A549 (cell line): ENCODE measurements at regions not wholly inside any gene's neighbourhood (a gene's known extent, or its start where the extent isn't known, plus 50 kb on each side); places are given as distances from the start of the nearest gene placed in this dataset.

Experiments
- ATAC-seq, 2 experiments: fragments of 200-7000 bp in 1 of 2; fragments of >200 bp in 1 of 2; cut with Nextera tagmentation in 1 of 2; cut with Tn5 transposase in 1 of 2; 3 replicates each; pipeline versions ENCODE4 v1.8.0 to v1.9.1; 2018 to 2020; ENCODE audit warnings: mild to moderate bottlenecking in 1 of 2, moderate library complexity in 1 of 2
- CTCF ChIA-PET: fragments of 300-600 bp; sonication (Branson Sonifier 250); formaldehyde crosslinking; extraction: SDS; loops from one replicate; lab custom pipeline; 2021; ENCODE audit warnings: antibody characterized with exemption, inconsistent platforms; lab: Yijun Ruan, JAX
- POLR2A ChIA-PET: fragments of 350-600 bp; formaldehyde crosslinking; extraction: SDS; loops from one replicate; lab custom pipeline; 2021; ENCODE audit warnings: antibody characterized with exemption, inconsistent platforms; lab: Yijun Ruan, JAX
- DNase-seq, 2 experiments: peaks; one replicate each; pipeline versions ENCODE4 v3.0.0 to v3.0.0-alpha.2; 2011 to 2016; ENCODE audit warnings: low read depth in 1 of 2, low spot score in 1 of 2
- FAIRE-seq: peaks from 2 replicates; lab custom pipeline; 2011; peaks lifted over from hg19 to GRCh38; lab: Jason Lieb, UNC
- H3K27ac ChIP-seq, 2 experiments: fragments of >200 bp; sonication (Bioruptor Twin); formaldehyde crosslinking; 3 replicates each; pipeline ENCODE4 v1.5.1; 2016 to 2017
- H3K4me1 ChIP-seq: fragments of >200 bp; sonication (Bioruptor Twin); formaldehyde crosslinking; 3 replicates; pipeline ENCODE4 v1.6.1; 2016
- H3K4me2 ChIP-seq: fragments of >200 bp; sonication (Bioruptor Twin); formaldehyde crosslinking; 3 replicates; pipeline ENCODE4 v1.6.1; 2016
- H3K4me3 ChIP-seq: fragments of >200 bp; sonication (Bioruptor Twin); formaldehyde crosslinking; 3 replicates; pipeline ENCODE4 v1.5.1; 2016
- H3K9me3 ChIP-seq: fragments of >200 bp; sonication (Bioruptor Twin); formaldehyde crosslinking; 3 replicates; pipeline ENCODE4 v1.6.1; 2016
- BCL3 ChIP-seq: fragments of >200 bp; sonication (Bioruptor Twin); formaldehyde crosslinking; IDR thresholded peaks from 3 replicates; pipeline ENCODE4 v1.6.1; 2016
- BHLHE40 ChIP-seq: IDR thresholded peaks from 2 replicates; pipeline ENCODE4 v1.6.1; 2012; ENCODE audit warnings: low read depth, low read length, inconsistent platforms
- CHD4 ChIP-seq: fragments of 200-600 bp; sonication (generic); IDR thresholded peaks from 2 replicates; pipeline ENCODE4 v1.6.1; 2016; ENCODE audit warnings: antibody characterized with exemption, mild to moderate bottlenecking, borderline replicate concordance
- ELK1 ChIP-seq: fragments of 150-350 bp; IDR thresholded peaks from 2 replicates; pipeline ENCODE4 v1.6.1; 2014; ENCODE audit warnings: low read depth, mild to moderate bottlenecking, low read length
- EP300 ChIP-seq, 2 experiments: fragments of >200 bp; sonication (Bioruptor Twin); formaldehyde crosslinking; IDR thresholded peaks; 2 replicates in 1 of 2; 3 replicates in 1 of 2; pipeline ENCODE4 v1.6.1; 2016 to 2017
- ESRRA ChIP-seq: fragments of 150-350 bp; IDR thresholded peaks from 2 replicates; pipeline ENCODE4 v1.6.1; 2014; ENCODE audit warnings: mild to moderate bottlenecking, low read length, borderline replicate concordance
- FOXS1 ChIP-seq: fragments of 250-450 bp; sonication (Bioruptor Pico); IDR thresholded peaks from 2 replicates; pipeline ENCODE4 v1.5.0; 2020; ENCODE audit warnings: mild to moderate bottlenecking, moderate library complexity
- JUN ChIP-seq, 2 experiments: fragments of >200 bp; sonication (Bioruptor Twin); formaldehyde crosslinking; IDR thresholded peaks; 2 replicates in 1 of 2; 3 replicates in 1 of 2; pipeline ENCODE4 v1.6.1; 2016 to 2017
- JUNB ChIP-seq: fragments of >200 bp; sonication (Bioruptor Twin); formaldehyde crosslinking; IDR thresholded peaks from 2 replicates; pipeline ENCODE4 v1.6.1; 2016
- MAFK ChIP-seq: fragments of 450-650 bp; IDR thresholded peaks from 2 replicates; pipeline ENCODE4 v1.6.1; 2014; ENCODE audit not compliant: partially characterized antibody
- MAZ ChIP-seq: fragments of 150-350 bp; IDR thresholded peaks from 2 replicates; pipeline ENCODE4 v1.6.1; 2014; ENCODE audit warnings: antibody characterized with exemption, low read depth, low read length, borderline replicate concordance
- NFE2L2 ChIP-seq: fragments of 150-350 bp; conservative IDR thresholded peaks from 2 replicates; pipeline ENCODE4 v1.6.1; 2014; ENCODE audit warnings: low read length
- RCOR1 ChIP-seq: fragments of 150-350 bp; IDR thresholded peaks from 2 replicates; pipeline ENCODE4 v1.6.1; 2014; ENCODE audit warnings: antibody characterized with exemption, low read length, low read depth
- RFX5 ChIP-seq: fragments of 450-650 bp; IDR thresholded peaks from 2 replicates; pipeline ENCODE4 v1.7.1; 2014; ENCODE audit warnings: antibody characterized with exemption, mild to moderate bottlenecking, moderate library complexity
- TP53 ChIP-seq: fragments of 250-450 bp; sonication (Bioruptor Pico); IDR thresholded peaks from 2 replicates; pipeline ENCODE4 v1.5.0; 2021; ENCODE audit warnings: mild to moderate bottlenecking, moderate library complexity
- USF2 ChIP-seq: fragments of 450-650 bp; IDR thresholded peaks from 2 replicates; pipeline ENCODE4 v1.6.1; 2014; ENCODE audit warnings: antibody characterized with exemption
- ZC3H11A ChIP-seq: fragments of 450-650 bp; IDR thresholded peaks from 2 replicates; pipeline ENCODE4 v1.6.1; 2014; ENCODE audit warnings: antibody characterized with exemption, mild to moderate bottlenecking
- WGBS: methylation state at CpG from one replicate; pipeline ENCODE4 v1.1.6; 2017; ENCODE audit errors: missing lambda C conversion rate; 5-methylcytosine and 5-hydroxymethylcytosine counted together
- TF ChIP-seq, protein P1 (sequence below): fragments of >200 bp; sonication (Bioruptor Twin); formaldehyde crosslinking; IDR thresholded peaks from 3 replicates; pipeline ENCODE4 v1.5.1; 2016
- TF ChIP-seq, protein P2 (sequence below): IDR thresholded peaks from 2 replicates; pipeline ENCODE4 v1.6.1; 2012
- TF ChIP-seq, protein P3 (sequence below): fragments of >200 bp; sonication (Bioruptor Twin); formaldehyde crosslinking; IDR thresholded peaks from 2 replicates; pipeline ENCODE4 v1.6.1; 2016
- TF ChIP-seq, protein P4 (sequence below): fragments of 200-600 bp; sonication (generic); IDR thresholded peaks from 2 replicates; pipeline ENCODE4 v1.6.1; 2016; ENCODE audit warnings: antibody characterized with exemption, mild to moderate bottlenecking, moderate library complexity

DNA sequence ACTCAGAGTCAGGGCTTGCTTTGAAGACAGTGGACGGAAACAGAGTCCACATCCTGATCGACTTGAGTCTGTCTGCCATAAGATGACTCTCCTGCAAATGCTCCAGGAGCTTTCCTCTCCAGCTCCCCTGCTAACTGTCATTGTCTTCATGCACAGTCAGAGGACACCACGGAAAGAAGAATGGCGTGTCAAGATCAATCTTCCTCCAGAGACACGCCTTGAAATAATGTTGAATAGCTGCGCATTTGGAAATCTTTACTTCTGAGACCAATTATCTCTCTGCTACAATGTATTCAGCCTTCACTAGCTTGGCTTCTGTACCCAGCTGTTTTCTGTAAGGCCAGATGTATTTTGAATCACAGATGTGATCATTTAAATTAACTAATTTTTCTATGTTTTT is 457.2 kb downstream of the CDH2 start:
- CTCF ChIA-PET: no interaction called here

DNA sequence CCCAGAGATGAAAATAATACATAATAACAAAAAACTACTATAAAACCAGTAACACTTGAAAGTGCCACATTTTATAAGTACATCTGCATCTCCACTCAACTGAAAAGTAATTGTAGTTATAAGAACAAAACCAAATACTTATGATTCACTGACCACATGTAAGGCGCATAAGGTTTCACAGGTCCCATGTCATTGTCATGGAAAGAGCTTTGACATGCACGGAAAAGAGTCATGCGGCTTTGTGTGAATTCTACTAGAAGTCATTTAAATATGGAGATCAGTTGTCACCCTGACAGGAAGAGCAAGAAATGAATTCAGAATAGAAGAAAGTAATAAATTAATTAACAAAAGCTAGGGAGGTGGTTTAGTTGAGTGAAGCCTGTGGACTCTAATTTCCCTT is 459.1 kb downstream of the CDH2 start:
- Histone ChIP-seq H3K4me2 (no peak overlapping the region), H3K4me1 (no peaks in the 10 kb centered on the region), H3K4me3 (no peak overlapping the region), H3K9me3 (no peaks in the 10 kb centered on the region), H3K27ac (no peak overlapping the region)
- POLR2A ChIA-PET: no interaction called here
- TF ChIP-seq BHLHE40 (no peak), MAZ (no peak), BCL3 (no peak), RFX5 (no peak)
- TF ChIP-seq, protein P1, sequence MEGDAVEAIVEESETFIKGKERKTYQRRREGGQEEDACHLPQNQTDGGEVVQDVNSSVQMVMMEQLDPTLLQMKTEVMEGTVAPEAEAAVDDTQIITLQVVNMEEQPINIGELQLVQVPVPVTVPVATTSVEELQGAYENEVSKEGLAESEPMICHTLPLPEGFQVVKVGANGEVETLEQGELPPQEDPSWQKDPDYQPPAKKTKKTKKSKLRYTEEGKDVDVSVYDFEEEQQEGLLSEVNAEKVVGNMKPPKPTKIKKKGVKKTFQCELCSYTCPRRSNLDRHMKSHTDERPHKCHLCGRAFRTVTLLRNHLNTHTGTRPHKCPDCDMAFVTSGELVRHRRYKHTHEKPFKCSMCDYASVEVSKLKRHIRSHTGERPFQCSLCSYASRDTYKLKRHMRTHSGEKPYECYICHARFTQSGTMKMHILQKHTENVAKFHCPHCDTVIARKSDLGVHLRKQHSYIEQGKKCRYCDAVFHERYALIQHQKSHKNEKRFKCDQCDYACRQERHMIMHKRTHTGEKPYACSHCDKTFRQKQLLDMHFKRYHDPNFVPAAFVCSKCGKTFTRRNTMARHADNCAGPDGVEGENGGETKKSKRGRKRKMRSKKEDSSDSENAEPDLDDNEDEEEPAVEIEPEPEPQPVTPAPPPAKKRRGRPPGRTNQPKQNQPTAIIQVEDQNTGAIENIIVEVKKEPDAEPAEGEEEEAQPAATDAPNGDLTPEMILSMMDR: no peak
- TF ChIP-seq, protein P2, sequence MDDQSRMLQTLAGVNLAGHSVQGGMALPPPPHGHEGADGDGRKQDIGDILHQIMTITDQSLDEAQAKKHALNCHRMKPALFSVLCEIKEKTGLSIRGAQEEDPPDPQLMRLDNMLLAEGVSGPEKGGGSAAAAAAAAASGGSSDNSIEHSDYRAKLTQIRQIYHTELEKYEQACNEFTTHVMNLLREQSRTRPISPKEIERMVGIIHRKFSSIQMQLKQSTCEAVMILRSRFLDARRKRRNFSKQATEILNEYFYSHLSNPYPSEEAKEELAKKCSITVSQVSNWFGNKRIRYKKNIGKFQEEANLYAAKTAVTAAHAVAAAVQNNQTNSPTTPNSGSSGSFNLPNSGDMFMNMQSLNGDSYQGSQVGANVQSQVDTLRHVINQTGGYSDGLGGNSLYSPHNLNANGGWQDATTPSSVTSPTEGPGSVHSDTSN: no peak
- TF ChIP-seq, protein P3, sequence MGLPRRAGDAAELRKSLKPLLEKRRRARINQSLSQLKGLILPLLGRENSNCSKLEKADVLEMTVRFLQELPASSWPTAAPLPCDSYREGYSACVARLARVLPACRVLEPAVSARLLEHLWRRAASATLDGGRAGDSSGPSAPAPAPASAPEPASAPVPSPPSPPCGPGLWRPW: no peak
- TF ChIP-seq, protein P4, sequence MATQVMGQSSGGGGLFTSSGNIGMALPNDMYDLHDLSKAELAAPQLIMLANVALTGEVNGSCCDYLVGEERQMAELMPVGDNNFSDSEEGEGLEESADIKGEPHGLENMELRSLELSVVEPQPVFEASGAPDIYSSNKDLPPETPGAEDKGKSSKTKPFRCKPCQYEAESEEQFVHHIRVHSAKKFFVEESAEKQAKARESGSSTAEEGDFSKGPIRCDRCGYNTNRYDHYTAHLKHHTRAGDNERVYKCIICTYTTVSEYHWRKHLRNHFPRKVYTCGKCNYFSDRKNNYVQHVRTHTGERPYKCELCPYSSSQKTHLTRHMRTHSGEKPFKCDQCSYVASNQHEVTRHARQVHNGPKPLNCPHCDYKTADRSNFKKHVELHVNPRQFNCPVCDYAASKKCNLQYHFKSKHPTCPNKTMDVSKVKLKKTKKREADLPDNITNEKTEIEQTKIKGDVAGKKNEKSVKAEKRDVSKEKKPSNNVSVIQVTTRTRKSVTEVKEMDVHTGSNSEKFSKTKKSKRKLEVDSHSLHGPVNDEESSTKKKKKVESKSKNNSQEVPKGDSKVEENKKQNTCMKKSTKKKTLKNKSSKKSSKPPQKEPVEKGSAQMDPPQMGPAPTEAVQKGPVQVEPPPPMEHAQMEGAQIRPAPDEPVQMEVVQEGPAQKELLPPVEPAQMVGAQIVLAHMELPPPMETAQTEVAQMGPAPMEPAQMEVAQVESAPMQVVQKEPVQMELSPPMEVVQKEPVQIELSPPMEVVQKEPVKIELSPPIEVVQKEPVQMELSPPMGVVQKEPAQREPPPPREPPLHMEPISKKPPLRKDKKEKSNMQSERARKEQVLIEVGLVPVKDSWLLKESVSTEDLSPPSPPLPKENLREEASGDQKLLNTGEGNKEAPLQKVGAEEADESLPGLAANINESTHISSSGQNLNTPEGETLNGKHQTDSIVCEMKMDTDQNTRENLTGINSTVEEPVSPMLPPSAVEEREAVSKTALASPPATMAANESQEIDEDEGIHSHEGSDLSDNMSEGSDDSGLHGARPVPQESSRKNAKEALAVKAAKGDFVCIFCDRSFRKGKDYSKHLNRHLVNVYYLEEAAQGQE: no peak
- CTCF ChIA-PET: no interaction called here
- no peak for DNase-seq
- ATAC-seq: no peak
- no peak for FAIRE-seq
- WGBS: 81% methylated on average over 3 of the region's 3 CpGs

More for the DNA sequence above, 457.2 kb downstream of the CDH2 start:
- DNase-seq (no peak), ATAC-seq (no peak), FAIRE-seq (no peak)
- POLR2A ChIA-PET: no interaction called here
- Histone ChIP-seq H3K4me1 (no peaks in the 10 kb centered on the region), H3K9me3 (no peaks in the 10 kb centered on the region), H3K27ac (no peak overlapping the region), H3K4me2 (no peak overlapping the region), H3K4me3 (no peak overlapping the region)
- WGBS: 50% methylated on average over 6 of the region's 6 CpGs
- TF ChIP-seq, protein P3: no peak
- TF ChIP-seq JUN (IDR thresholded peaks at IDR 0.05) (no peak), FOXS1 (CRISPR knock-in tag) (no peak), CHD4 (no peak)

GRCh38 chr18:27717250-27717649 is 459.7 kb downstream of the CDH2 start:
- CTCF ChIA-PET: no interaction called here
- Histone ChIP-seq H3K4me2 (no peak overlapping the region), H3K27ac (no peak overlapping the region), H3K4me3 (no peak overlapping the region), H3K4me1 (no peaks in the 10 kb centered on the region), H3K9me3 (no peaks in the 10 kb centered on the region)
- WGBS: 56% methylated on average over 4 of the region's 4 CpGs
- DNase-seq (no peak), FAIRE-seq (no peak), ATAC-seq (no peak)
- POLR2A ChIA-PET: no interaction called here
- no peak for TF ChIP-seq JUNB
- no peak for TF ChIP-seq ESRRA
- TF ChIP-seq TP53 (CRISPR knock-in tag): no peak
- no peak for TF ChIP-seq NFE2L2
- TF ChIP-seq RCOR1: no peak
- TF ChIP-seq USF2: no peak
- no peak for TF ChIP-seq FOXS1 (CRISPR knock-in tag)
- TF ChIP-seq CHD4: no peak
- TF ChIP-seq ELK1: no peak
- TF ChIP-seq, protein P3: no peak
- no peak for TF ChIP-seq MAFK
- TF ChIP-seq EP300 (IDR thresholded peaks at IDR 0.05): no peak
- TF ChIP-seq JUN (IDR thresholded peaks at IDR 0.05): no peak
- TF ChIP-seq BCL3: no peak
- TF ChIP-seq ZC3H11A: no peak
